Hepatocyte (in vitro differentiated cells): ENCODE measurements at regions not wholly inside any gene's neighbourhood (a gene's known extent, or its start where the extent isn't known, plus 50 kb on each side); places are given as distances from the start of the nearest gene placed in this dataset.

Experiments used
- DNase-seq: peaks from one replicate; pipeline ENCODE4 v3.0.0-alpha.2; 2016; ENCODE audit warnings: low spot score
- H2AFZ ChIP-seq: fragments of 200-600 bp; sonication (generic); 2 replicates; pipeline ENCODE4 v1.6.0; 2016; ENCODE audit warnings: antibody characterized with exemption, mild to moderate bottlenecking
- H3K27ac ChIP-seq: fragments of 200-600 bp; sonication (generic); 2 replicates; pipeline ENCODE4 v1.5.1; 2016; ENCODE audit warnings: mild to moderate bottlenecking
- H3K27me3 ChIP-seq: fragments of 200-600 bp; sonication (generic); 2 replicates; pipeline ENCODE4 v1.6.1; 2016
- H3K36me3 ChIP-seq: fragments of 200-600 bp; sonication (generic); replicated peaks from 2 replicates; pipeline ENCODE4 v1.5.1; 2016; ENCODE audit warnings: low read depth; ENCODE audit not compliant: insufficient read depth
- H3K4me1 ChIP-seq: fragments of 200-600 bp; sonication (generic); 2 replicates; pipeline ENCODE4 v1.5.1; 2016; ENCODE audit warnings: mild to moderate bottlenecking, moderate library complexity; ENCODE audit not compliant: insufficient read depth
- H3K4me2 ChIP-seq: fragments of 200-600 bp; sonication (generic); 2 replicates; pipeline ENCODE4 v1.6.0; 2016
- H3K4me3 ChIP-seq: fragments of 200-600 bp; sonication (generic); 2 replicates; pipeline ENCODE4 v1.5.1; 2016; ENCODE audit warnings: mild to moderate bottlenecking
- H3K79me2 ChIP-seq: fragments of 200-600 bp; sonication (generic); 2 replicates; pipeline ENCODE4 v1.6.0; 2017; ENCODE audit warnings: mild to moderate bottlenecking
- H3K9me2 ChIP-seq: fragments of 200-600 bp; sonication (generic); replicated peaks from 2 replicates; pipeline ENCODE4 v1.6.0; 2017; ENCODE audit warnings: mild to moderate bottlenecking; ENCODE audit not compliant: insufficient read depth
- H3K9me3 ChIP-seq: fragments of 200-600 bp; sonication (generic); 2 replicates; pipeline ENCODE4 v1.5.1; 2016; ENCODE audit warnings: low read depth, mild to moderate bottlenecking
- H4K20me1 ChIP-seq: fragments of 200-600 bp; sonication (generic); 2 replicates; pipeline ENCODE4 v1.6.0; 2016; ENCODE audit warnings: mild to moderate bottlenecking; ENCODE audit not compliant: insufficient read depth, poor library complexity, severe bottlenecking
- CTCF ChIP-seq: fragments of 200-600 bp; sonication (generic); IDR thresholded peaks from 2 replicates; pipeline ENCODE4 v1.5.1; 2016; ENCODE audit warnings: antibody characterized with exemption, mild to moderate bottlenecking; ENCODE audit not compliant: poor library complexity
- EZH2 ChIP-seq: fragments of 200-600 bp; sonication (generic); IDR thresholded peaks from 2 replicates; pipeline ENCODE4 v1.6.1; 2016; ENCODE audit warnings: antibody characterized with exemption, mild to moderate bottlenecking, borderline replicate concordance
- EZH2phosphoT487 ChIP-seq: fragments of 200-600 bp; sonication (generic); IDR thresholded peaks from one replicate; pipeline ENCODE4 v1.6.1; 2018; ENCODE audit warnings: antibody characterized with exemption, mild to moderate bottlenecking, low read depth, moderate library complexity; ENCODE audit not compliant: unreplicated experiment, severe bottlenecking
- WGBS: methylation state at CpG from one replicate; pipeline ENCODE4 v1.1.6; 2016; ENCODE audit warnings: low lambda C conversion rate; ENCODE audit errors: missing lambda C conversion rate; 5-methylcytosine and 5-hydroxymethylcytosine counted together

- H3K9me3 ChIP-seq = no peaks in the 10 kb centered on the region
- no peak overlapping the region for H3K4me2 ChIP-seq
- no peaks in the 10 kb centered on the region for H3K9me2 ChIP-seq
- no peaks in the 10 kb centered on the region for H3K79me2 ChIP-seq
- H3K36me3 ChIP-seq = no peaks in the 10 kb centered on the region
- no peak overlapping the region for H3K27ac ChIP-seq
- no peaks in the 10 kb centered on the region for H3K27me3 ChIP-seq
- no peak overlapping the region for H3K4me3 ChIP-seq
- no peaks in the 10 kb centered on the region for H3K4me1 ChIP-seq
- WGBS = 87% methylated on average over 2 of the region's 2 CpGs
- no peak for TF ChIP-seq EZH2
- no peak for TF ChIP-seq EZH2phosphoT487
- TF ChIP-seq CTCF = no peak
- H2AFZ ChIP-seq = no peak overlapping the region
- DNase-seq = no peak
- no peaks in the 10 kb centered on the region for H4K20me1 ChIP-seq
Measured at GRCh38 chr4:14299166-14299565, 671.6 kb upstream of the BOD1L1 start.

- no peaks in the 10 kb centered on the region for H4K20me1 ChIP-seq
- H3K4me3 ChIP-seq = no peak overlapping the region
- no peaks in the 10 kb centered on the region for H3K9me3 ChIP-seq
- DNase-seq = no peak
- no peaks in the 10 kb centered on the region for H3K79me2 ChIP-seq
- H3K4me1 ChIP-seq = no peaks in the 10 kb centered on the region
- TF ChIP-seq CTCF (no peak), EZH2phosphoT487 (no peak), EZH2 (no peak)
- no peak overlapping the region for H3K4me2 ChIP-seq
- H3K27ac ChIP-seq = no peak overlapping the region
- H2AFZ ChIP-seq = no peak overlapping the region
- no peaks in the 10 kb centered on the region for H3K27me3 ChIP-seq
- H3K9me2 ChIP-seq = no peaks in the 10 kb centered on the region
- H3K36me3 ChIP-seq = no peaks in the 10 kb centered on the region
Measured at GRCh38 chr4:14302021-14302420, 674.5 kb upstream of the BOD1L1 start.

DNA sequence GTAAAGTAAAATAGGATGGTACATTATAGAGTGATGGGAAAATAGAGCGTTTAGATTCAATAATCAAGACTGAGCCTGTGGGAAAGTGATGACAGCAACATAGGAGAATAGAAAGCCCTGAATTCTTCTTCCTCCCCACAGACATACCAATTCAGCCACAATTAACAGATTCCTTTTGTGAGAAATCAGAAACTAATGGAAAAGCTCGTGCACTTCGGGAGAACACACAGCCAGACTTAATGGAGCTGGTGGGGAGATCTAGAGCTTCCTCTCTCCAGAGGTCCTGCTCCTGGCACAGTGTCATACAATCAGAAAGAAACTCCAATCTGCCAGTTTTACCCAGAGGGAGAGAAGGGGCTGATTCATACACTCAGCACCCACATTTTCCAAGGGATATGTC lies 676.3 kb upstream of the BOD1L1 start:
- no peak overlapping the region for H3K27ac ChIP-seq
- no peaks in the 10 kb centered on the region for H3K9me3 ChIP-seq
- no peaks in the 10 kb centered on the region for H4K20me1 ChIP-seq
- H2AFZ ChIP-seq = no peak overlapping the region
- no peak for DNase-seq
- no peaks in the 10 kb centered on the region for H3K36me3 ChIP-seq
- 83% methylated on average over 3 of the region's 3 CpGs for WGBS
- no peak overlapping the region for H3K4me3 ChIP-seq
- no peaks in the 10 kb centered on the region for H3K27me3 ChIP-seq
- no peaks in the 10 kb centered on the region for H3K9me2 ChIP-seq
- H3K4me1 ChIP-seq = no peaks in the 10 kb centered on the region
- no peaks in the 10 kb centered on the region for H3K79me2 ChIP-seq
- no peak overlapping the region for H3K4me2 ChIP-seq
- TF ChIP-seq CTCF = no peak
- no peak for TF ChIP-seq EZH2phosphoT487
- no peak for TF ChIP-seq EZH2

DNA sequence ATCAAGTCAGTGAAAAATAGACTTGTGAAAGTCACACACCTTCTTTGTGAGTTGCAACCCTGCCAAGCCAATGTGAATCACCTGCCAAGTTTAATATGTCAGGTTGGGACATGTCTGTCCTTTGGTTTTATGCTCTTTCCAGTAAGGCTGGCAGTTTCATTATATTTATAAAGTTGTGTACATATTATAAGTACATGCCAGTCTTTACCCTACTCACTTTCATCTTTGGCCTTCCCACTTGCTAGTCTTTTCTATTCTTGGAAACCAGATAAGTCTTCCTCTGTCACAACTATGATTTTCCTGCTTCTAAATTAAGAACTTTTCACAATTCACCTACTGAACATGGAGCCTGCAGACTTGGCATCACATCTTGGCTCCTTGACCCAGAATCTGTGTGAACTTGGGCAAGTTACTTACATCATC lies 680.7 kb upstream of the BOD1L1 start:
- no peak overlapping the region for H3K27ac ChIP-seq
- H3K4me1 ChIP-seq = no peaks in the 10 kb centered on the region
- H3K36me3 ChIP-seq = no peaks in the 10 kb centered on the region
- H3K9me3 ChIP-seq = no peaks in the 10 kb centered on the region
- no peak overlapping the region for H2AFZ ChIP-seq
- DNase-seq = no peak
- no peaks in the 10 kb centered on the region for H3K9me2 ChIP-seq
- H3K27me3 ChIP-seq = no peaks in the 10 kb centered on the region
- no peak overlapping the region for H3K4me2 ChIP-seq
- H4K20me1 ChIP-seq = no peaks in the 10 kb centered on the region
- TF ChIP-seq EZH2phosphoT487 (no peak), CTCF (no peak), EZH2 (no peak)
- H3K4me3 ChIP-seq = no peak overlapping the region
- H3K79me2 ChIP-seq = no peaks in the 10 kb centered on the region
